Germinal center (tissue), 1 donor: ENCODE measurements at regions not wholly inside any gene's neighbourhood (a gene's known extent, or its start where the extent isn't known, plus 50 kb on each side); places are given as distances from the start of the nearest gene placed in this dataset.

Source experiments
- DNase-seq: peaks from one replicate; pipeline ENCODE4 v3.0.0; 2012; ENCODE audit warnings: mixed read lengths, low spot score

DNA sequence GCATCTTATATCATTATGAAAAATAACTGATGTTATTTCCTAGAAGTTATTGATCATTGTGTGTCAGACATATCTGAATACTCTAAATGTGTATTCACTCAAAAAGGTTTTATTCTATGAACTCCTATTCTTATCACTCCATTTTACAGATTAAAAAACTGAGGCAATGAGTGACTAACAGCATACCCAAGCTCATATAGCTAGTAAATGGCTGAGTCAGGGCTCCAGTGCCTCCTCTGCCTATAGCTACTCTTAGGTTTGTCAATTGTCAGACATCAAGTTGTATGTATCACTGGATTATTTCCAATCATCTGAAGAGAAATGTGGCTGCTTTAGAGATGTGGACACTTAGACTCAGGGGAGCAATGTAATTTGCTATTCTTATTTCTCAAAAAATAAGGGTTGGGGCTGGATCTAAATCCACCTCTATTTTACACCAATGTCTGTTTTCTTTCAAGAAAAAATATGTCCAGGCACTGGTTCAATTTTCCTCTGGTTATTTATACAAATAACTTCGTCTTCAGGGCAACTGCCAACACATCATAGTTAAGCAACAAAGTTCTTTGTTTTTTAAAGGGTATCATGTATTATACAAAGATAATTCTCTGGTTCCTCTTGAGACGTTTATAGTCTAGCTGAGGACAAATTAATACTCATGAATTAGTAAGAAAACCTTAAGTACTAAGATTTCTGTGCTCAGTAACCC lies 328.9 kb upstream of the MAF start:
- DNase-seq = no peak

DNA sequence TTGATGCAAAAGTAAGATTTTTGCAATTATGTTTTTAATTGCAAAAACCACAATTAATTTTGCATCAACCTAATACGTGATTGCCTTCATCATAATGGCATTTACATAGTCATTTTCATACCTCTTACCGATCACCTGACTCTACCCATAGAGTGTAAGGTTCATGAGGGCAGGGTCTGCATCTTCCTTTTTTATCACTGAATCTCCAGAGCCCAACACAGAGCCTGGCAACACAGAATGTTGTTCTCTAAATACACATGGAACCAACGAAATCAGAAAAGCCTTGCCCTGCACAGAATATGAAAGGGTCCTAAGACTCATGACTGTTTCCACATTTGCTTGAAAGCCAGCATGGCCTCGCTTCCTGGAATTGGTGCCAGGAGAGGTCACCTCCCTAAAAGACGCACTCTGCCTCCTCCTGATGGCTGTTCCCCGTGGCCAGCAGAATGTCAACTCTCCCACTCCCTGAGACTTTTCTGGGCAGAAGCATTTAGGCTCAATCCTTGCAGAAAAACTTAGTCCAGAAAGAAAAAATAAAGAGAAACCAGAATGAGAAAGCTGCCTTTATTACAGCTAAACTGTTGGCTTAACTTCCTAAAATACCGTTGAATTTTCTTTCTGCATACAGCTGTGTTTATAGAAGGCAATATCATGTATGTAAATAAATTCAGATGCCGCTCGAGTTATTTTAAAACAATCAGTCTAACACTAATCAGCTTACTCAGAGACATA lies 327.8 kb upstream of the MAF start:
- no peak for DNase-seq

DNA sequence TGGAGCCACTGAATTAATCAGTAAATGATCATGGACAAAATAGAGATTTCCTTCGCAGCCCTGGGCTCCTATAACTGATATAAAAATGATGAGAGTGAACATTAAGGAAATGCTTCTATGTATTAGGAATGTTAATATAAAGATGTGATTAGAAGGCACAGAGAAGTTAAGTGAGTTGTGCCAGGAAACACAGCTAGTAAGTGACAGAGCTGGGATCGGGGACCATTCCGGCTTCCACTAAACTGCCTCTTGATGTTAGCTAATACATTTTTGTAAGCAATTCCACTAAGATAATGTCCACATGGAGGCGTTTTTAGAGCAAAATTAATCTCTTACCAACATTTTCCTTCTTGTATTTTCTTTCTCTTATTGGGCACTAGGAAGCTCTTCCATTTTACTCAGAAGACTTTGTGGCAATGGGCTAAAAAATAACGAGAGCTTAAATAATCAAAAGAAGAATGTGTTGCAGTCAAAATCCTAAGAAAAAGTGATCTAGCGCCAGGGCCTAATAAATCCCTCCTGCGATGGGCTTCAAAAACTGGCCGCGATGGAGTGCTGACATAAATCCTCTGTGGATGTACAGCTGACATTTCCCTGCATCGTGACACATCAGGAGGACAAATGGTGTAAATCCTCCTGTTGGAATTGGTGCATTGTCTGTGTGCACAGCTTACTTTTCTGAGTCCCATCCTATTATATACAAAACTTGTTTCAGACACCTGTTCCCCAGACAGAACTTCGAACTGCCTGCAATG lies 326.1 kb upstream of the MAF start:
- DNase-seq = no peak

DNA sequence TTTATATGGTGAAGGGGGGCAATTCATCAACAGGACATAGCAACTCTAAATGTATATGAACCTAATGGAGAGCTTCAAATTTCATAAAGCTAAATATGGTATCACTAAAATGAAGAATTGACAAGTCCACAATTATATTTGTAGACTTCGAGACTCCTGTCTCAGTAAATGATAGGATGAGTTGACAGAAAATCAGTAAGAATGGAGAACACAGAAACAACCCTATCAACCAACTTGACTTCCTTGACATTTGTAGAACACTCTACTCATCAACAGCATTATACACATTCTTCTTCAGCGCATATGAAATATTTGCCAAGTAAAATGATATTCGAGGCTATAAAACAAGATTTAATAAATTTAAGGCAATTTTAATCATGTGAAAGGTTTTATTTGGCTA lies 322.9 kb upstream of the MAF start:
- no peak for DNase-seq

DNA sequence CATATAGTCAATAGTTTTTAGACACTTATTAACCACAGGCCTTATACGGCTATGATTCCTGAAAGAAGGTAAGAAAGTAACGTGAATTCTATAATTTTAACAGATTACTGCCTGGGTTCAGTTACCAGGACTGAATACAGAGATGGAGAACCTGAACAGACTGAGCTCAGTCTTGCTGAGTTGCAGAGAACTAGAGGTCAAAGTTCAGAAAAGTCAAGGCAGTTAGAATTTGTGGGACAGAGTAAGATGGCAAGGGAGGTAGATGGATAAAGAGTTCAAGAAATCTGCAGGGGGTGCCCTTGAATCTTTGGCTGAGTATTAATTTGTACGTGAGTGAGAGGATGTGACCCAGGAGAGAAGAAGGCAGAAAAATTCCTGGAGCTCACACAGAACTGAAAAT lies 320.1 kb upstream of the MAF start:
- DNase-seq = no peak

DNA sequence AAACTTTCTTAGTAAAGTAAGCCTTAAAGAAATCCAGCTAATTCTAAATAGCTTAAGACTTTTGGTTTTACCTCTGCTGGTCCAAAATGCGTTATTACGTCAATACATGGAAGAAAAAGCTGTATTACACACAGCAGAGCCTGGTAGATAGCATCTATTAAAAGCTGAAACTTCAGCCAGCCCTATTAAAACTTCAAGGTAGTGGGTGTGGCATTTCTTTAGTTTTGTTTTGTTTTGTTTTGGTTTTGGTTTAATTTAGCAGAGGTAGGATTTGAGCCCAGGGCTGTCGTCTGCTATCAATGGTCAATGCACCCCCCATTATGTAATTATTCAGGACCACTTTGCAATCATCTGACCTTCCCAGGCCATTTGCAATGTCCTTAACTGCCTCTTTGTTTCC lies 318.4 kb upstream of the MAF start:
- no peak for DNase-seq

DNA sequence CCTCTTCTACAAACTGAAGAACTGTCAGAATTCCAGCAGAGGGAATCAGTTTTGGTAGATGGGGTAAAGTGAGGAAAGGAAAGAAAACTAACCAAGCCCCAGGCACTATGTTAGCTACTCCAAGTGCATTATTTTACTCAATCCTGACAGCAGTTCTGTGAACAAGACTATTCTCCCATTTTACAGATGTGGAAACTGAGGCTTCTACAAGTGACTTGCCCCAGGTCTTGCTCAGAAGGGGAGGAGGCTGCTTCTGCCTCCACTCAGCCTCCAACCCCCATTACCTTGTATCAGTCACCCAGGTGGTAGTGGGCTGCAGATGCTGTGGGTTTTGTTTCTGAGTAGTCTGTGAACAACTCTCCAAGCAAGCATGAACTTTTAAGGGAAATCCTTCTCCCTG lies 315.2 kb upstream of the MAF start:
- DNase-seq = no peak

DNA sequence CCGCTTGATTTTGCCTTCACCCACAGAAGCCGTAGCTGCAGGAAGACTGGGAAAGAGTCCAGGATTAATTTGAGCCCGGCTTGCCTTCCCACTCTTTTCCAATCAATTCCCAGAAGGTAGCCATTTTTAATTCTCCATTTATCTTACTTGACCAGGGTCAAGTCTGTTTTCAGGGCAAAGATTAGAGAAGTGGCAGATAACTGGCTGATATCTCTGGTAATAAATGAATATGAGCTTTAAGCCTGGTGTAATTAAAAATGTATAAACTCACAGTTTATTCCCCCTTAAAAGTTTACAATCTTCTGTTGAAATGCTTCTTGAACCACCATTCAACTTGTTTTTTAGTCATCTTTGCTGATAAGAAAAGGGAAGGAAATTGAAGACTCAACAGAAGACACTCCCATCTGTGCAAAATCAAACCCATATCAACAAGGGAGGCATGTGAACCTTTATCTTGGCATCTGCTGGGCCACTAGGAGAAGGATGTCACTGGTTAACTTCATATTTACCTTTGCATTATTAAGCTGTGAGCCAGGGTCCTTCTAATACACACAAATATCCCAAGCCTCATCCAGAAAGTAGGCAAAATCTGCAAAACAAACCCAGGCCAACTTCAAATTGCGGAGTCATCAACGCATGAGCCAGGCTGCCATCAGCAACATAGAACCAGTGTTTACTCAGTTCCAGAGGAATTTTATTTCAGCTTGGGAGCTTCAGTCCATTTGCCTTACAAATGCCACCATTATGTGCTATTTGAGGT lies 314.6 kb upstream of the MAF start:
- no peak for DNase-seq

DNA sequence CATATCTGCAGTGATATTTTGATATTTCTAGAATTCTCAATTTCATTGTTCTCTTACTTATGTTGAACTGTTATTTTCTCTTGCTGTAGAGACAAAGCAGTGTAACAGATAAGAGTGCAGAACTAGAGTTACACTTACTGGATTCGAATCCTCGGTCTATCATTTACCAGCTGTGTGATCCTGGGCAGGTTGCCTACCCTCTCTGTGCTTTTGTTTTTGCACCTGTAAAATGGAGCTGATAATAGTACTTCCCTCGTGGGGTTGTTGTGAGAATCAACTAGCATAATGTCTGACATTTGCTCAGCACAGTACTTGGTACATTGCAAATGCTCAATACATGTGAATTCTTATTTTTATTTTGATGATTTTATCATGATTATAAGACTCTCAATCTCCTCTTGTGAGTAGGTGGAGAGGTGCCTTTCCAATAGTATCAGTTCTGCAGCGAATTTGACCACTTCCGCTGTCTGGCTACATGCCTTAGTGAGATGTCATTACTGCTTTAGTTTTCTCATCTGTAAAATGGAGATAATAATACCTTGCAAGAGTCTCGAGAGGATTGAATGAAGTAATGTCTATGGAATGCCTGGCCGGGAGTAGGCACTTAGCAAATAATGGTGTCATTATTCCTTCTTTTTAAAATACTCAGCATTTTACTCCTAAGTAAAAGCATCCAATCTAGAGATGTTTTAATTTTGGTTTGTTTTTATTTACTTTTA lies 312.2 kb upstream of the MAF start:
- no peak for DNase-seq

DNA sequence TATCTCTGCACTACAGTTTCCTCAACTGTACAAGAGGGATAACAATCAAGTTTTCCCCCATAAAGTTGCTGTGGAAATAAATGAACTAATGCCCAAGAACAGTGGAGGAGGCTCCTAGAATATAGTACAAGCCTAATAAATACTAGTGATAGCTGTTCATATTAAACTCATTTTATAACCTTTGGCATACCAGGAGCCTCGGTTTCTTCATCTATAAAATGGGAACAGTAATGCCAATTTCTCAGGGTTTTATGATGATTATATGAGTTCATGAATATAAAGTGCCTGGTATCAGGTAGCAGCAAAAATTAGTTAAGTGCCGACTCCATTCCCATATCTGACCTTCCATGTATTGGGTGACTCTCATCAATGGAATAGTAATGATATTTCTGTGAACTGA lies 311.1 kb upstream of the MAF start:
- DNase-seq = no peak

DNA sequence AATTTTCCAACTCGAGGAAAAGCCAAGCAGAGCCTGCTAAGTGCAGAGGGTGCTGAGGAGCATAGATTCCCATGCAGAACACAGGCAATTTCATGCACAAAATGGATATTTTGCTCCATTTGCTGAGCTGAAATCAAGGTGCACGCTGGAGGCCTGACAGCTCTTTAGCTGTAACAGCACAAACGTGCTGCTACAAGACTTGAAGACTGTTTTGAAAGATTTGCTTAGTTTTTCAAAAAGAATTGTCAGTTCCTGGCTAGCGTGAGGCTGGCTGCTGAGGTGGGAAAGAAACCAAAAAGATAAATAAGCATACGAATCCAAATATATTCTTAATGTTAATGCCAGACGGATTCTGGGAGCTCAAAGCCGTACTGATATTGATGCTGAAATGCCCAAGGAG lies 309.0 kb upstream of the MAF start:
- DNase-seq = no peak

DNA sequence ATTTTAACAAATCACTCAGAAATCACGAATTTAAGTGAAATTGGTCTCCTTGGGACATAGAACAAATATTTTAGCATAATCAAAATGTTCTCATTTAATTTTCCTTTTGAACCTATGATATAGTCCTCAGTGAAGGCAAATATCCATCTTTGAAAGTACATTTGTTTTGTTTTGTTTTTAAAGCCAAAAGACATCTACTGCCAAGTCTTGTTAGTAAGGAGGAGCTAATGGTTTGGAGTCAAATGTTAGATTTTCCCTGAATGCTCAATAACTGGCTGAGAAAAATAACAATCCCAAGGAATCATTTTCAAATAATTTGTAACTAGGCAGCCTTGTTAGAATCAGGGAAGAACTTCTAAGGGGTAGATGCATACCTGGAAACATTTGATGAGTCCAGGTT lies 302.9 kb upstream of the MAF start:
- no peak for DNase-seq

DNA sequence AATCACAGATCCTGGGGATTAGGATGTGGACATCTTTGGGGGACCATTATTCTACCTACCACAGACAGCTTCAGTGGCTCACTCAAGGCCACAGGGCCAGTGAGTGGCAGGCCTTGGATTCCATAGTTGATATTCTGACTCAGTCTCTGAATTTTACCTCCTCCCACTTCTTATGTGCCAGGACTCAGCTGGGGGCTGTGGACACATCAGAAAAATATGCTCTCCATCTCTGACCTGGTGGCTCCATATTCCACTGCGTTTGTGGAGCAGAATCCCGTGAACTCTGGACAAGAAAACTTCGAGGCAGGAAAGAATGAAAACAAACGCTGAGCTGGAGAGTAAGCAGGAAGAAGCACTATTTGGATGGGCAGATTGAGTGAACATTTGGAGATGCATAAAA lies 301.8 kb upstream of the MAF start:
- no peak for DNase-seq

DNA sequence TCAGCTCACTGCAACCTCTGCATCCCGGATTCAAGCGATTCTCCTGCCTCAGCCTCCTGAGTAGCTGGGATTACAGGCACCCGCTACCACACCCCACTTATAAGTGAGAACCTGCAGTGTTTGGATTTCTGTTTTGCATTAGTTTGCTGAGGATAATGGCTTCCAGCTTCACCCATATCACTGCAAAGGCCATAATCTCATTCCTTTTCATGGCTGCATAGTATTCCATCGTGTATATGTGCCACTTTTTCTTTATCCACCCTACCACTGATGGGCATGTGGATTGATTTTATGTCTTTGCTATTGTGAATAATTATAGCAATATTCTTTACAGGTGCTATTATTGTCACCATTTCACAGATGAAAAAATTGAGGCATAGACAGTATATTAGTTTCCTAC lies 301.0 kb upstream of the MAF start:
- no peak for DNase-seq

DNA sequence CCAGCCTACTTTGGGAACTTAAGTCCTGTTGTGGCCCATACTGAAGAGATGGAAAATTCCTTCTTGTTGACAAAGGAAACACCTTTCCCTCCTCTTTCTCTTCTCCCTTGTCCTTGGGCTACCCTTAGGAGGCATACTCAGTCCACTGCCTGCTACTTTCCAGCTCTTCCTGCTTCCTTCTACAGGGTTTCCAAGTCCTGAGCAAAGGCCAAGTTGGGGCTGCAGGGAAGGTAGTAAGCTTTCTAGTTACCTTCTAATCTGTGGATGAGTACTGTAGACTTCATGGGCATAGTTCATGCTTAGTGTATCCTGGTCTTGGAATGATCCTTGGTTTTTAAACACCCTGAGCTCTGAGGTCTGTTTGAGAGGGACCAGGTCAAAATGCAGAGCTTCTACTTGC lies 299.2 kb upstream of the MAF start:
- no peak for DNase-seq

DNA sequence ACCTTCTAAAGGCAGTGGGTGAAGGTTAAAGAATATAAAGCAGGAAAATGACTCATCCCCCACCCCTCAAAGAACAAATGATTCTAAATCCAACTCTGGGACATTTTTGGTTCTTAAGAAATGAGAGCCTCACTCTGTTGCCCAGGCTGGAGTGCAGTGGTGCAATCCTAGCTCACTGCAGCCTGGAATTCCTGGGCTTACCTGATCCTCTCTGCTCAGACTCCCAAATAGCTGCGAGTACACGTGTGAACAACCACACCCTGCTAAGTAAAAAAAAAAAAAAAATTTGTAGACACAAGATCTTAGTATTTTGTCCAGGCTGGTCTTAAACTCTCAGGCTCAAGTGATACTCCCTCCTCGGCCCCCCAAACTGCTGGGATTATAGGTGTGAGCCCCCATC lies 298.8 kb upstream of the MAF start:
- DNase-seq = no peak

DNA sequence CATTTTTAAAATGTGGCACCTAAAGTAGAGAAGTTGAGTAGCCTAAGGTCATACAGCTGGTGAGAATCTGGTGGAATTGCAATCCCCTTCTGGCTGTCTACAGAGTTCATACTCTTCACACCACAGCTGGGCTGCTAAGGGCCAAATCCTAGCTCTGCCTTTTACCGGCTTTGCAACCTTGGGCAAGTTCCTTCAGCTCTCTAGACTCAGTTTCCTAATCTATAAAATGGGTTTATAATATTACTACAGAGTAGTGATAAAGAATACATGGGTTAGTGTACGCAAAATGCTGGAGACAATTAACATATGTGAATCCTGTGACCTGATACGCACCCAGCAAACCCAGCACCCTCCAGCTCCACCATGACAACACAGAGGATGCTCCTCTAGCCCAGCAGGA lies 298.2 kb upstream of the MAF start:
- no peak for DNase-seq

DNA sequence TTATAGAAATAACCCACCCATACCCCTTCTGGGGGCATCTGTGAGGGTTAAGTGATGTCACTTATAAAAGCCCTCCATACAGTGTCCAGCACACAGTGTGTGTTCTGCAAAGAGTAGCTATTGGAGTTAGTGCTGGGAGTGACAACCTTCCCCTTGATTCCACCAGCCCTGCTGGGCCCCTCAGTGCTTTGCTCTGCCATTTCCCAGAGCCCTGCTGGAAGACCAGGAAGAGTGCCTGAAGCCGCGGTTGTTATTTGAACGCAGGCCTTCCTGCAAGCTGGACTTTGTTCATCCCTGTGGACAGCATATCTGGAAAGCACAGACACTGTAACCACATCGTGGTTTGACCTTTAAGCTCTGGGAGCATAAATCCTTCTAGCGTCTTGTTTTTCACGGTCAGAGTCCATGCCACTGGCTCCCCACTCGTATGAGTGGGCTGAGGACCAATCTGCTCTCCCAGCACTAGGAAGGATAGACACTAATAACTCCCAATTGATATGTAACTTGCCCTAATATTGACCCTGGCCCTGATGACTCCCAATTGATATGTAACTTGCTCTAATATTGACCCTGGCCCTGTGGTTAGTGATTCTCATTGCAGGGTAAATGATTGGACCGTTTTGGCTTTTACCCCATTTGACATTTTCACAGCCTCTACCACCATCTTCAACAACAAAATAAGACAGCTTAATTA lies 297.1 kb upstream of the MAF start:
- no peak for DNase-seq

DNA sequence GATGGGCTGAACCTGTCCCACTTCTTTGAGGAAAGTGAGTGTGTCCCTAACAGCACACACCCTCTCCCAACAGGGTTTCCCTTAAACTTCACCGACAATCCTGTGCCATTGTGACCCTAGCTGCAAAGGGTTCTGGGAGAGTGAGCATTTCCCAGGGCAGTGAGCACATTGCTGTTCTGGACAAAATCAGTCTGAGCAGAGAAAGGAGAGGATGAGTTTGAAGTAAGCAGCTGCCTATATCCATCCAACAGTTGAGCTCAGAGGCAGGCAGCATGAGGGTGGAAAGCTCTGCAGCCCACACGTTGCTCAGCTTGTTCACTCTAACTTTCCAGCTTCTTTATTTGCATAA lies 296.5 kb upstream of the MAF start:
- no peak for DNase-seq

DNA sequence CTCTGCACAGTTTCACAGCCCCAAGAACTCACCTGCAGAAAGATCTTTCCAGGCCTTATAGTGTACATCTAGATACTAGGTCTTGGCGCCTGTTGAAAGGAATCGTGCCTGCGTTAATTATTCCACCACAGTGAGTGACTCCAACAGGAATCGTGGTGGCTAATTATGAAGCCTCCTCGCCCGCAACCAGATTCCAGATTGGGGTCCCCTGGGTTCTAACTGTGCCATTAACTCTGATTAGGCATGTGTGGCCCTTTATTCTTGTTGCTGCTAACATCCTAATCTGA lies 295.3 kb upstream of the MAF start:
- no peak for DNase-seq

DNA sequence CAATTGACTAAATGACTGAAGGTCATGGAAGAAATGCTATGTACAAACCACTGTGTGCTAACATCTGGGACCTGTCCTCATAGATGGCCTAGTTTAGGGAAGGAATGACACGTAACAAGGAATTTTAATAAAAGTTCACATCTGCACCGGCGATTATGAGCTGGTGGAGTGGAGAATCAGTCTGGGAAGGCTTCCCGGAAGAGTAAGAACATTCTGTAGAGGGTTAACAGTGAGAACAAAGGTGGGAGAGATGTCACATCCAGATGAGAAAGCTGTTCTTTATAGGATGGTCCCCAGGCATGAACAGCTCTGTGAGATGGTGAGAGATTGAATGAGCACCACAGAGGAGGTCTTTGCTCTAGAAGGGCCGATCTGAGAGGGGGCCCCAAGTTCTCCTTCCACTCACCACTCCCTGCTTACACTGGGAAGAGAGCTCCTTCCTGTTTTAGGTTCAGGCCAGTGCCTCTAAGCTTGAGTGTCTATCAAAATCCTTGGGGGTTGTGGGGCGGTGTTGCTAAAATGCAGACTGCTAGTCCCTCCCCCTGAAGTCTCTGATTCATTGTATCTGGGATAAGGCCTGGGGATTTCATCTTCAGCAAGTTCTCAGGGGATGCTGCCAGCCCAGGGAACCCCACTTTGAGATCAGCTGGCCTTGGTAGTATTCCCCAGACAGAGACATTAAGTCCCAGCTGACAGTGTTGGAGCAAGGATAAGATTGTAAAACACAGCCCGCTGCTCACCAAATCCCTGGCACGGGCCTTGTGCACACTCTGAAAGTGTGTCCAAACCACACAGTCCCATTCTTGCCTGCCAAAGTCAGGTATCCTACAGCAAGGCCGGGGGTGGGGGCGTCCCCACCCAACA lies 294.7 kb upstream of the MAF start:
- DNase-seq = no peak
